Psoas muscle (tissue), 7 donors: ENCODE measurements at regions not wholly inside any gene's neighbourhood (a gene's known extent, or its start where the extent isn't known, plus 50 kb on each side); places are given as distances from the start of the nearest gene placed in this dataset.

Experiments used
- ATAC-seq, 4 donors: fragments of 200-7000 bp; cut with Tn5 transposase; one replicate each; pipeline ENCODE4 v1.9.1; 2020; ENCODE audit warnings: moderate library complexity in 3 of 4, mild to moderate bottlenecking in 2 of 4
- DNase-seq, 2 donors: peaks; one replicate each; pipeline ENCODE4 v3.0.0-alpha.2; 2020
- H3K27ac ChIP-seq: fragments of 200-600 bp; one replicate; pipeline ENCODE4 v1.8.0; 2022
- H3K27me3 ChIP-seq, 3 donors: fragments of 200-600 bp in 1 of 3; one replicate each; pipeline versions ENCODE4 v1.6.1 to v1.8.0; 2013 to 2022; ENCODE audit warnings: low read length in 2 of 3, mild to moderate bottlenecking in 2 of 3, moderate library complexity in 1 of 3; ENCODE audit not compliant: insufficient read depth in 3 of 3
- H3K36me3 ChIP-seq, 2 donors: fragments of 200-600 bp in 1 of 2; one replicate each; pipeline versions ENCODE4 v1.6.1 to v1.8.0; 2013 to 2022; ENCODE audit warnings: low read depth in 1 of 2, mild to moderate bottlenecking in 1 of 2, moderate library complexity in 1 of 2; ENCODE audit not compliant: insufficient read depth in 1 of 2
- H3K4me1 ChIP-seq: fragments of 200-600 bp; one replicate; pipeline ENCODE4 v1.8.0; 2022
- H3K4me3 ChIP-seq: fragments of 200-600 bp; one replicate; pipeline ENCODE4 v1.8.0; 2022; ENCODE audit warnings: mild to moderate bottlenecking
- H3K9me3 ChIP-seq: fragments of 200-600 bp; one replicate; pipeline ENCODE4 v1.8.0; 2022
- CTCF ChIP-seq: fragments of 200-600 bp; IDR thresholded peaks from one replicate; pipeline ENCODE4 v1.8.0; 2022; ENCODE audit warnings: antibody characterized with exemption
- WGBS, 3 donors: extraction: QIAGEN DNeasy Blood & Tissue Kit; methylation state at CpG; one replicate each; pipeline versions ENCODE4 v1.1.6 to v1.1.7; 2013; 5-methylcytosine and 5-hydroxymethylcytosine counted together
- intact Hi-C, 2 donors: fragments of 100-400 bp; cut with DNase I; formaldehyde crosslinking; loops; one replicate each; pipeline versions ENCODE4 v1.11.0 to v1.14.2; 2022
- donor health status: healthy with polysubstance abuse.
- donor health status: DM: no; HTN: no; CAD: no; lungs with moderate emphysema.
- donor health status: Bipolar disorder and iron deficiency.
- donor health status: healthy.
- donor health status: DM: yes; HTN: yes; CAD: no.
- donor health status: DM: no; HTN: no; CAD: no.
- donor health status: DM: yes; HTN: yes; CAD: no.

- 93 to 98% (median 98%) methylated on average over 3 of the region's 3 CpGs for WGBS, 3 donors
- DNase-seq (no peak), ATAC-seq (no peak)
- no peaks in the 10 kb centered on the region for H3K9me3 ChIP-seq
- TF ChIP-seq CTCF: no peak
- no peak overlapping the region for H3K4me3 ChIP-seq
- no peaks in the 10 kb centered on the region for H3K36me3 ChIP-seq
- intact Hi-C loops: loop anchor here in 1 of 2 donors (5.0 kb wide), 1 partner anchor 51 kb away; the partner anchor contains the start of gene ATP11B
- H3K27me3 ChIP-seq: peaks cover 0 to 4% (median 0%) of the 10 kb centered on the region in 3 donors
- H3K27ac ChIP-seq: peak overlapping the region; percentile 66
- H3K4me1 ChIP-seq: peaks cover 12% of the 10 kb centered on the region
These were observed 52.1 kb upstream of the ATP11B start for GRCh38 chr3:182741214-182741613.
